ENCODE measurements at regions not wholly inside any gene's neighbourhood (a gene's known extent, or its start where the extent isn't known, plus 50 kb on each side); places are given as distances from the start of the nearest gene placed in this dataset.

- no peak overlapping the region for H3K27ac ChIP-seq (ENCODE audit: extremely low read depth, low read depth, low read length)
- POLR2A ChIA-PET = no interaction called here
- H3K36me3 ChIP-seq (ENCODE audit: control insufficient read depth in 2 of 2, insufficient read depth in 1 of 2, low read length in 2 of 2) = no peaks in the 10 kb centered on the region
- H3K9me3 ChIP-seq (ENCODE audit: control insufficient read depth, insufficient read depth, low read depth, low read length) = no peaks in the 10 kb centered on the region
- TF ChIP-seq ZNF473 (tag by site-specific recombination; IDR thresholded peaks at IDR 0.05) = no peak
- peak; percentile 33; the same call in 1 of the 2 replicates for TF ChIP-seq ZNF366 (tag by site-specific recombination; conservative IDR thresholded peaks at IDR 0.05)
- TF ChIP-seq ZSCAN30 (tag by site-specific recombination; IDR thresholded peaks at IDR 0.05) = no peak
- no peak for TF ChIP-seq ZNF354C (tag by site-specific recombination; IDR thresholded peaks at IDR 0.05; ENCODE audit: borderline replicate concordance, low read depth)
- no peak for TF ChIP-seq TSHZ1 (tag by site-specific recombination; IDR thresholded peaks at IDR 0.05; ENCODE audit: borderline replicate concordance)
- CTCF ChIA-PET = no interaction called here
- no peaks in the 10 kb centered on the region for H3K4me1 ChIP-seq (ENCODE audit: control insufficient read depth, insufficient read depth, low read length)
- H3K4me3 ChIP-seq (ENCODE audit: low read depth, low read length) = no peak overlapping the region
Observed at GRCh38 chr7:108770981-108771745, 201.5 kb downstream of the DNAJB9 start.

GRCh38 chr7:108771853-108772252, 202.2 kb downstream of the DNAJB9 start:
- TF ChIP-seq ZNF404 (tag by site-specific recombination; IDR thresholded peaks at IDR 0.05) (no peak), ZNF302 (tag by site-specific recombination; IDR thresholded peaks at IDR 0.05; ENCODE audit: low read depth) (no peak), ZNF23 (tag by site-specific recombination; IDR thresholded peaks at IDR 0.05; ENCODE audit: borderline replicate concordance) (no peak)
- Histone ChIP-seq H3K9me3 (ENCODE audit: control insufficient read depth, insufficient read depth, low read depth, low read length) (no peaks in the 10 kb centered on the region), H3K27ac (ENCODE audit: extremely low read depth, low read depth, low read length) (no peak overlapping the region), H3K4me1 (ENCODE audit: control insufficient read depth, insufficient read depth, low read length) (no peaks in the 10 kb centered on the region), H3K4me3 (ENCODE audit: low read depth, low read length) (no peak overlapping the region), H3K36me3 (ENCODE audit: control insufficient read depth in 2 of 2, insufficient read depth in 1 of 2, low read length in 2 of 2) (no peaks in the 10 kb centered on the region)
- ChIA-PET POLR2A (no interaction called here), CTCF (no interaction called here)

- Histone ChIP-seq H3K36me3 (ENCODE audit: control insufficient read depth in 2 of 2, insufficient read depth in 1 of 2, low read length in 2 of 2) (no peaks in the 10 kb centered on the region), H3K4me1 (ENCODE audit: control insufficient read depth, insufficient read depth, low read length) (no peaks in the 10 kb centered on the region), H3K9me3 (ENCODE audit: control insufficient read depth, insufficient read depth, low read depth, low read length) (no peaks in the 10 kb centered on the region), H3K27ac (ENCODE audit: extremely low read depth, low read depth, low read length) (no peak overlapping the region), H3K4me3 (ENCODE audit: low read depth, low read length) (no peak overlapping the region)
- no peak for TF ChIP-seq KLF16 (tag by site-specific recombination; IDR thresholded peaks at IDR 0.05)
- TF ChIP-seq FEZF1 (tag by site-specific recombination; IDR thresholded peaks at IDR 0.05) = no peak
- TF ChIP-seq ZNF324 (tag by site-specific recombination; IDR thresholded peaks at IDR 0.05) = no peak
- no peak for TF ChIP-seq OVOL3 (tag by site-specific recombination; IDR thresholded peaks at IDR 0.05)
- no peak for TF ChIP-seq ZBTB6 (tag by site-specific recombination; IDR thresholded peaks at IDR 0.05)
- TF ChIP-seq ZNF629 (tag by site-specific recombination; IDR thresholded peaks at IDR 0.05) = no peak
- TF ChIP-seq ZNF776 (tag by site-specific recombination; IDR thresholded peaks at IDR 0.05; ENCODE audit: borderline replicate concordance) = no peak
- TF ChIP-seq ZNF175 (tag by site-specific recombination; IDR thresholded peaks at IDR 0.05) = no peak
- TF ChIP-seq HOXC10 (CRISPR knock-in tag; IDR thresholded peaks at IDR 0.05) = no peak
- TF ChIP-seq ZNF488 (tag by site-specific recombination; IDR thresholded peaks at IDR 0.05) = no peak
- TF ChIP-seq ZNF48 (tag by site-specific recombination; IDR thresholded peaks at IDR 0.05) = no peak
- TF ChIP-seq ZNF664 (tag by site-specific recombination; IDR thresholded peaks at IDR 0.05) = no peak
- no peak for TF ChIP-seq ZNF214 (tag by site-specific recombination; IDR thresholded peaks at IDR 0.05; ENCODE audit: borderline replicate concordance)
- no peak for TF ChIP-seq ZNF473 (tag by site-specific recombination; IDR thresholded peaks at IDR 0.05)
- no peak for TF ChIP-seq ZNF366 (tag by site-specific recombination; conservative IDR thresholded peaks at IDR 0.05)
- no peak for TF ChIP-seq ZNF610 (tag by site-specific recombination; IDR thresholded peaks at IDR 0.05; ENCODE audit: borderline replicate concordance)
- TF ChIP-seq MZF1 (tag by site-specific recombination; IDR thresholded peaks at IDR 0.05; ENCODE audit: borderline replicate concordance) = no peak
- no peak for TF ChIP-seq ZNF239 (tag by site-specific recombination; IDR thresholded peaks at IDR 0.05)
- TF ChIP-seq ZNF416 (tag by site-specific recombination; IDR thresholded peaks at IDR 0.05) = no peak
- ChIA-PET POLR2A (no interaction called here), CTCF (interaction anchor here (0.7 kb wide), 2 partner anchors 18 to 56 kb away, joined by 3 to 4 read pairs; no protein-coding TSS in a partner anchor)
Observed at GRCh38 chr7:108777966-108778365, 208.3 kb downstream of the DNAJB9 start.
